ENCODE measurements at regions not wholly inside any gene's neighbourhood (a gene's known extent, or its start where the extent isn't known, plus 50 kb on each side); places are given as distances from the start of the nearest gene placed in this dataset.

DNA sequence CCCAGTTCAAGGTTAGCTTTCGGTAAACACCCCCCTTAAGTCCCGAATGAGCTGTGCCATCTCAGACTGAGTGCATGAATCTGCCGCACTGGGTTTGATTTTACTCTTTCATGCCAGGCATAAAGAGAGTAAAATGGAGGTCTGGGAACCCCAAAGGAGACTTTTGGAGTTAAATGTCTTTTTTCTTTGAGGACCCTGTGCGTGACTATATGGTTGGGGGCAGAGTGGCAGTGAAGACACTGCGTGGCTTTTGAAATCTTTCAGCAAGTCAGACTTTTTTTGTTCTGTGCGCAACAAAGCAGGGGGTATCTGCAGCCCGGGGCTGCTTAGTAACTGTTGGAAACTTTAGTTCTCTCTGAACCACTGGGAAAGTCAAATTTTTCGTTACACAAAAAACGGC lies 392.9 kb upstream of the SALL1 start:
- no peaks in the 10 kb centered on the region for H3K9me2 ChIP-seq (ENCODE audit: insufficient read depth, low read length)
- no peaks in the 10 kb centered on the region for H3K79me2 ChIP-seq (ENCODE audit: insufficient read depth, low read depth, low read length)
- no peaks in the 10 kb centered on the region for H3K4me1 ChIP-seq (ENCODE audit: insufficient read depth, low read length, poor library complexity, severe bottlenecking)
- no peaks in the 10 kb centered on the region for H3K9me3 ChIP-seq (ENCODE audit: low read length)
- intact Hi-C loops (cut with micrococcal nuclease; ENCODE audit: unreplicated experiment): no loop called here
- TF ChIP-seq EZH2phosphoT487 (IDR thresholded peaks at IDR 0.05; ENCODE audit: borderline replicate concordance, low read depth, low read length): no peak
- no peak for TF ChIP-seq CTCF (conservative IDR thresholded peaks at IDR 0.05; ENCODE audit: low read length)
- ChIA-PET POLR2A (no interaction called here), CTCF (ENCODE audit: unreplicated experiment) (no interaction called here)
- H4K20me1 ChIP-seq (ENCODE audit: insufficient read depth, low read length): no peaks in the 10 kb centered on the region
- H3K36me3 ChIP-seq (ENCODE audit: insufficient read depth, low read length): no peaks in the 10 kb centered on the region
- H3K27ac ChIP-seq (ENCODE audit: low read depth, low read length, poor library complexity, severe bottlenecking): no peak overlapping the region
- DNase-seq (ENCODE audit: low spot score): no peak
- no TSS peak for BruUV-seq (replicated peaks)
- no peak overlapping the region for H2AFZ ChIP-seq (ENCODE audit: low read length)
- H3K4me2 ChIP-seq (ENCODE audit: low read length): no peak overlapping the region
- no peak overlapping the region for H3K4me3 ChIP-seq (ENCODE audit: low read depth, low read length, poor library complexity, severe bottlenecking)

GRCh38 chr16:51542981-51543815 lies 392.1 kb upstream of the SALL1 start:
- Histone ChIP-seq H3K9me2 (ENCODE audit: insufficient read depth, low read length) (no peaks in the 10 kb centered on the region), H3K79me2 (ENCODE audit: insufficient read depth, low read depth, low read length) (no peaks in the 10 kb centered on the region), H4K20me1 (ENCODE audit: insufficient read depth, low read length) (no peaks in the 10 kb centered on the region), H3K9me3 (ENCODE audit: low read length) (no peaks in the 10 kb centered on the region), H3K27ac (ENCODE audit: low read depth, low read length, poor library complexity, severe bottlenecking) (no peak overlapping the region), H3K36me3 (ENCODE audit: insufficient read depth, low read length) (no peaks in the 10 kb centered on the region), H3K4me2 (ENCODE audit: low read length) (no peak overlapping the region), H3K4me3 (ENCODE audit: low read depth, low read length, poor library complexity, severe bottlenecking) (no peak overlapping the region), H2AFZ (ENCODE audit: low read length) (no peak overlapping the region), H3K4me1 (ENCODE audit: insufficient read depth, low read length, poor library complexity, severe bottlenecking) (no peaks in the 10 kb centered on the region)
- POLR2A ChIA-PET: no interaction called here
- intact Hi-C loops (cut with micrococcal nuclease; ENCODE audit: unreplicated experiment): no loop called here
- no peak for DNase-seq (ENCODE audit: low spot score)
- BruUV-seq (replicated peaks): no TSS peak
- CTCF ChIA-PET (ENCODE audit: unreplicated experiment): no interaction called here
- no peak for TF ChIP-seq EZH2phosphoT487 (IDR thresholded peaks at IDR 0.05; ENCODE audit: borderline replicate concordance, low read depth, low read length)
- TF ChIP-seq CTCF (conservative IDR thresholded peaks at IDR 0.05; ENCODE audit: low read length): no peak

DNA sequence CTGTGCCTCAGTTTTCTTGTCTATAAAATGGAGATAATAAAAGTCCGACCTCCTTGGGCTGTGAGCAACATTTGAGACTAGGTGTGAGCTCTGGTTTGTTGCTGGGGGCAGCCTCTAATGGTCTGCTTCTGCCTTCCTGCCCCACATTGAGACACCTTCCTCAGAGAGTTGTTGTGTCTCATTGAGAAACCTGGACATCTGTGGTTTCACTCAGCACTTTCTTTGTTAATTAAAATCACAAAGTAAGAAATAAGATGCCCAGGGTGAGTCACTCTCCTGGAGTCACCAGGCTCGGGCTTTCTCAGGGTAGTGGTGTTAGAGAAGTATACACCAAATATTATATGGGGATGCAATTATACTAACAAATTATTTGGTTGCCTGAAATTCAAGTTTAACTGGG lies 389.2 kb upstream of the SALL1 start:
- Histone ChIP-seq H3K79me2 (ENCODE audit: insufficient read depth, low read depth, low read length) (no peaks in the 10 kb centered on the region), H3K36me3 (ENCODE audit: insufficient read depth, low read length) (no peaks in the 10 kb centered on the region), H4K20me1 (ENCODE audit: insufficient read depth, low read length) (no peaks in the 10 kb centered on the region), H3K4me2 (ENCODE audit: low read length) (no peak overlapping the region), H3K9me3 (ENCODE audit: low read length) (no peaks in the 10 kb centered on the region), H3K9me2 (ENCODE audit: insufficient read depth, low read length) (no peaks in the 10 kb centered on the region), H3K4me1 (ENCODE audit: insufficient read depth, low read length, poor library complexity, severe bottlenecking) (no peaks in the 10 kb centered on the region), H2AFZ (ENCODE audit: low read length) (no peak overlapping the region), H3K27ac (ENCODE audit: low read depth, low read length, poor library complexity, severe bottlenecking) (no peak overlapping the region), H3K4me3 (ENCODE audit: low read depth, low read length, poor library complexity, severe bottlenecking) (no peak overlapping the region)
- no TSS peak for BruUV-seq (replicated peaks)
- DNase-seq (ENCODE audit: low spot score): no peak
- intact Hi-C loops (cut with micrococcal nuclease; ENCODE audit: unreplicated experiment): no loop called here
- TF ChIP-seq CTCF (conservative IDR thresholded peaks at IDR 0.05; ENCODE audit: low read length) (no peak), EZH2phosphoT487 (IDR thresholded peaks at IDR 0.05; ENCODE audit: borderline replicate concordance, low read depth, low read length) (no peak)
- ChIA-PET CTCF (ENCODE audit: unreplicated experiment) (no interaction called here), POLR2A (no interaction called here)

All from OCI-LY7 (cell line).